Progenitor cell of endocrine pancreas (in vitro differentiated cells): ENCODE measurements at regions not wholly inside any gene's neighbourhood (a gene's known extent, or its start where the extent isn't known, plus 50 kb on each side); places are given as distances from the start of the nearest gene placed in this dataset.

Source experiments
- DNase-seq: peaks from one replicate; pipeline ENCODE4 v3.0.0; 2021; ENCODE audit warnings: low spot score; ENCODE audit not compliant: unreplicated experiment
- H3K27ac Mint-ChIP-seq: 2 replicates; pipeline ENCODE4 v1.8.0; 2021; ENCODE audit warnings: mild to moderate bottlenecking, moderate library complexity, mixed read lengths
- H3K27me3 Mint-ChIP-seq: 2 replicates; pipeline ENCODE4 v1.8.0; 2021; ENCODE audit warnings: mixed read lengths
- H3K36me3 Mint-ChIP-seq: 2 replicates; pipeline ENCODE4 v1.8.0; 2022; ENCODE audit warnings: mixed read lengths; ENCODE audit not compliant: insufficient read depth
- H3K4me1 Mint-ChIP-seq: 2 replicates; pipeline ENCODE4 v1.8.0; 2021; ENCODE audit warnings: low read depth, mixed read lengths
- H3K4me3 Mint-ChIP-seq: 2 replicates; pipeline ENCODE4 v1.8.0; 2021; ENCODE audit warnings: low read depth, mild to moderate bottlenecking, moderate library complexity, mixed read lengths
- H3K9me3 Mint-ChIP-seq: 2 replicates; pipeline ENCODE4 v1.8.0; 2021; ENCODE audit warnings: low read depth, mixed read lengths
- TF ChIP-seq, protein P1 (sequence below): fragments of 200-600 bp; sonication (generic); IDR thresholded peaks from one replicate; pipeline ENCODE4 v1.5.0; 2021; ENCODE audit warnings: antibody characterized with exemption, mild to moderate bottlenecking; ENCODE audit not compliant: unreplicated experiment

GRCh38 chr4:67332627-67333026 lies 212.7 kb downstream of the CENPC start:
- Mint-ChIP-seq H3K4me1 (peaks cover 1% of the 10 kb centered on the region), H3K9me3 (peaks cover 5% of the 10 kb centered on the region), H3K27me3 (no peaks in the 10 kb centered on the region), H3K27ac (no peak overlapping the region), H3K4me3 (no peak overlapping the region), H3K36me3 (no peaks in the 10 kb centered on the region)
- no peak for DNase-seq
- TF ChIP-seq, protein P1, sequence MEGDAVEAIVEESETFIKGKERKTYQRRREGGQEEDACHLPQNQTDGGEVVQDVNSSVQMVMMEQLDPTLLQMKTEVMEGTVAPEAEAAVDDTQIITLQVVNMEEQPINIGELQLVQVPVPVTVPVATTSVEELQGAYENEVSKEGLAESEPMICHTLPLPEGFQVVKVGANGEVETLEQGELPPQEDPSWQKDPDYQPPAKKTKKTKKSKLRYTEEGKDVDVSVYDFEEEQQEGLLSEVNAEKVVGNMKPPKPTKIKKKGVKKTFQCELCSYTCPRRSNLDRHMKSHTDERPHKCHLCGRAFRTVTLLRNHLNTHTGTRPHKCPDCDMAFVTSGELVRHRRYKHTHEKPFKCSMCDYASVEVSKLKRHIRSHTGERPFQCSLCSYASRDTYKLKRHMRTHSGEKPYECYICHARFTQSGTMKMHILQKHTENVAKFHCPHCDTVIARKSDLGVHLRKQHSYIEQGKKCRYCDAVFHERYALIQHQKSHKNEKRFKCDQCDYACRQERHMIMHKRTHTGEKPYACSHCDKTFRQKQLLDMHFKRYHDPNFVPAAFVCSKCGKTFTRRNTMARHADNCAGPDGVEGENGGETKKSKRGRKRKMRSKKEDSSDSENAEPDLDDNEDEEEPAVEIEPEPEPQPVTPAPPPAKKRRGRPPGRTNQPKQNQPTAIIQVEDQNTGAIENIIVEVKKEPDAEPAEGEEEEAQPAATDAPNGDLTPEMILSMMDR: peak; percentile 55

- no peak for DNase-seq
These were observed 216.9 kb downstream of the CENPC start for GRCh38 chr4:67328393-67328792.

DNA sequence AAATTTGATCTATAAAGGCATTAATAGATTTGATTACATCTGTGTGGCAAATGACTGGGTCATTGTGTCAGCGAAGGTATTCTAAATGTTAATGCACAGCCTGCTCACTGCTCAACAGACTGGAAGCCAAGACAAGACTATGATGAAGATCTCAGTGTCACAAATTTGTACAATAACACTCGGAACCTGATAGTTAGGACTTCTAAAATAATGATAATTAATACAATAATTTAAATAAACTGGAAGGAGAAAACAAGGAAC lies 217.4 kb downstream of the CENPC start:
- Mint-ChIP-seq H3K36me3 (no peaks in the 10 kb centered on the region), H3K4me1 (peaks cover 6% of the 10 kb centered on the region), H3K9me3 (peaks cover 5% of the 10 kb centered on the region), H3K27me3 (no peaks in the 10 kb centered on the region), H3K27ac (no peak overlapping the region), H3K4me3 (no peak overlapping the region)
- TF ChIP-seq, protein P1: no peak
- DNase-seq: no peak

More at GRCh38 chr4:67328393-67328792, 216.9 kb downstream of the CENPC start:
- TF ChIP-seq, protein P1: no peak
- Mint-ChIP-seq H3K9me3 (peaks cover 5% of the 10 kb centered on the region), H3K4me1 (peaks cover 6% of the 10 kb centered on the region), H3K27ac (no peak overlapping the region), H3K27me3 (no peaks in the 10 kb centered on the region), H3K36me3 (no peaks in the 10 kb centered on the region), H3K4me3 (no peak overlapping the region)

GRCh38 chr4:67327245-67328017 lies 217.9 kb downstream of the CENPC start:
- TF ChIP-seq, protein P1: peak; percentile 92
- Mint-ChIP-seq H3K36me3 (no peaks in the 10 kb centered on the region), H3K4me1 (peaks cover 6% of the 10 kb centered on the region), H3K4me3 (no peak overlapping the region), H3K27me3 (no peaks in the 10 kb centered on the region), H3K27ac (no peak overlapping the region), H3K9me3 (peaks cover 10% of the 10 kb centered on the region)
- DNase-seq: peak; percentile 51

- DNase-seq: no peak
- TF ChIP-seq, protein P1: no peak
- Mint-ChIP-seq H3K36me3 (no peaks in the 10 kb centered on the region), H3K4me3 (no peak overlapping the region), H3K9me3 (peaks cover 12% of the 10 kb centered on the region), H3K4me1 (peaks cover 6% of the 10 kb centered on the region), H3K27me3 (no peaks in the 10 kb centered on the region), H3K27ac (no peak overlapping the region)
These were observed 219.5 kb downstream of the CENPC start for GRCh38 chr4:67325791-67326190.
